Glutamatergic neuron (in vitro differentiated cells): ENCODE measurements at regions not wholly inside any gene's neighbourhood (a gene's known extent, or its start where the extent isn't known, plus 50 kb on each side); places are given as distances from the start of the nearest gene placed in this dataset.

Source experiments
- DNase-seq: peaks from one replicate; pipeline ENCODE4 v3.0.0; 2022
- H3K27ac Mint-ChIP-seq: one replicate; pipeline ENCODE4 v1.8.0; 2020; ENCODE audit warnings: mild to moderate bottlenecking, mixed read lengths, inconsistent platforms; ENCODE audit not compliant: unreplicated experiment
- H3K27me3 Mint-ChIP-seq: one replicate; pipeline ENCODE4 v1.8.0; 2020; ENCODE audit warnings: mild to moderate bottlenecking, moderate library complexity, mixed read lengths, inconsistent platforms; ENCODE audit not compliant: unreplicated experiment
- H3K36me3 Mint-ChIP-seq: one replicate; pipeline ENCODE4 v1.8.0; 2020; ENCODE audit warnings: mild to moderate bottlenecking, mixed read lengths, inconsistent platforms; ENCODE audit not compliant: unreplicated experiment
- H3K4me1 Mint-ChIP-seq: one replicate; pipeline ENCODE4 v1.8.0; 2020; ENCODE audit warnings: mild to moderate bottlenecking, low read depth, mixed read lengths, inconsistent platforms; ENCODE audit not compliant: unreplicated experiment
- H3K4me3 Mint-ChIP-seq: one replicate; pipeline ENCODE4 v1.8.0; 2020; ENCODE audit warnings: mild to moderate bottlenecking, mixed read lengths, inconsistent platforms; ENCODE audit not compliant: unreplicated experiment
- H3K9me3 Mint-ChIP-seq: one replicate; pipeline ENCODE4 v1.8.0; 2020; ENCODE audit warnings: mild to moderate bottlenecking, moderate library complexity, mixed read lengths, inconsistent platforms; ENCODE audit not compliant: unreplicated experiment
- TF ChIP-seq, protein P1 (sequence below): fragments of 200-600 bp; sonication (generic); IDR thresholded peaks from one replicate; pipeline ENCODE4 v1.5.0; 2021; ENCODE audit not compliant: partially characterized antibody, unreplicated experiment

DNA sequence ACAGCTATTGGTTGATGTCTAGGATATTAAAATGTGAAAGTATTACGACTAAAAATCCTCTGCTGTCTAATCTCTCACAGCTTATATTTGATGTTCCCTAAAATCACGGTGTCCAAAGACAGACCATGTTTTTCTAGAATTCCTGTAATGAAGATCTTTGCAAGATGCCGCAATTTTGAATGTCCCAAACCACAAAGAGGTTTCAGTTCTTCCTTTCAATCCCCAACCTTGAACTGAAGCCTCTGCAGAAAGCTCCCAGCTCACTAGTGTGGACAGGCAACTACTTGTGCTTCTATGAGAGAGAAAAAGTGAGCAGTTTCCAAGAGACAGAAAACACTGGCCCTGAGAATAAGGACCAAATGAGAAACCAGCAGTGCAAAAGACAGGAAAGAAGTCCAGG, 370.1 kb downstream of the FOXA2 start:
- Mint-ChIP-seq H3K36me3 (no peaks in the 10 kb centered on the region), H3K27me3 (no peaks in the 10 kb centered on the region)
- no peak for DNase-seq

DNA sequence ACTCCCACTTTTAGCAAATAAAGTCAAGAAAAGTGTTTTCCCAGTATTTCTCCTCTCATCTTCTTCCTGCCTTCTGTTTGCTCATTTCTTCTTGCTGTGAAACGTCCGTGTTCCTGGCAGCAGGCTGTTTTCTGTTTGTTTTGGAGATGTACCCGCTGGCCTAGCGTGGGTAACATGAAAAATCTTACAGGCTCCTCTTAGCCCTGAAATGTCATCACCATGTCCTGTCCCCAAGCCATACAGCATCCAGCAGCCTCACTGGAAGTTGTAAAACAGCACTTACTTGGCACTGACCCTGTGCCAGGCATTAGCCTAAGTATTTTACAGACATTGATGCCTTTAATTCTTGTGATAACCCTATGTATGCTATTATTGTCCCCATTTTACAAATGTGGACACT, 371.1 kb downstream of the FOXA2 start:
- TF ChIP-seq, protein P1, sequence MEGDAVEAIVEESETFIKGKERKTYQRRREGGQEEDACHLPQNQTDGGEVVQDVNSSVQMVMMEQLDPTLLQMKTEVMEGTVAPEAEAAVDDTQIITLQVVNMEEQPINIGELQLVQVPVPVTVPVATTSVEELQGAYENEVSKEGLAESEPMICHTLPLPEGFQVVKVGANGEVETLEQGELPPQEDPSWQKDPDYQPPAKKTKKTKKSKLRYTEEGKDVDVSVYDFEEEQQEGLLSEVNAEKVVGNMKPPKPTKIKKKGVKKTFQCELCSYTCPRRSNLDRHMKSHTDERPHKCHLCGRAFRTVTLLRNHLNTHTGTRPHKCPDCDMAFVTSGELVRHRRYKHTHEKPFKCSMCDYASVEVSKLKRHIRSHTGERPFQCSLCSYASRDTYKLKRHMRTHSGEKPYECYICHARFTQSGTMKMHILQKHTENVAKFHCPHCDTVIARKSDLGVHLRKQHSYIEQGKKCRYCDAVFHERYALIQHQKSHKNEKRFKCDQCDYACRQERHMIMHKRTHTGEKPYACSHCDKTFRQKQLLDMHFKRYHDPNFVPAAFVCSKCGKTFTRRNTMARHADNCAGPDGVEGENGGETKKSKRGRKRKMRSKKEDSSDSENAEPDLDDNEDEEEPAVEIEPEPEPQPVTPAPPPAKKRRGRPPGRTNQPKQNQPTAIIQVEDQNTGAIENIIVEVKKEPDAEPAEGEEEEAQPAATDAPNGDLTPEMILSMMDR = no peak

More for the DNA sequence above, 370.1 kb downstream of the FOXA2 start:
- Mint-ChIP-seq H3K4me1 (no peaks in the 10 kb centered on the region), H3K27ac (no peak overlapping the region), H3K9me3 (no peaks in the 10 kb centered on the region), H3K4me3 (no peak overlapping the region)
- TF ChIP-seq, protein P1 = no peak

GRCh38 chr20:22207280-22207679, 377.1 kb downstream of the FOXA2 start:
- no peaks in the 10 kb centered on the region for H3K4me1 Mint-ChIP-seq
- no peaks in the 10 kb centered on the region for H3K9me3 Mint-ChIP-seq
- H3K36me3 Mint-ChIP-seq = peaks cover 4% of the 10 kb centered on the region
- TF ChIP-seq, protein P1 = no peak
- no peak overlapping the region for H3K27ac Mint-ChIP-seq
- no peaks in the 10 kb centered on the region for H3K27me3 Mint-ChIP-seq
- no peak for DNase-seq
- H3K4me3 Mint-ChIP-seq = no peak overlapping the region

More for the DNA sequence above, 371.1 kb downstream of the FOXA2 start:
- DNase-seq = no peak
- H3K27me3 Mint-ChIP-seq = no peaks in the 10 kb centered on the region
- no peaks in the 10 kb centered on the region for H3K4me1 Mint-ChIP-seq
- no peaks in the 10 kb centered on the region for H3K9me3 Mint-ChIP-seq
- H3K27ac Mint-ChIP-seq = no peak overlapping the region
- no peak overlapping the region for H3K4me3 Mint-ChIP-seq
- no peaks in the 10 kb centered on the region for H3K36me3 Mint-ChIP-seq

DNA sequence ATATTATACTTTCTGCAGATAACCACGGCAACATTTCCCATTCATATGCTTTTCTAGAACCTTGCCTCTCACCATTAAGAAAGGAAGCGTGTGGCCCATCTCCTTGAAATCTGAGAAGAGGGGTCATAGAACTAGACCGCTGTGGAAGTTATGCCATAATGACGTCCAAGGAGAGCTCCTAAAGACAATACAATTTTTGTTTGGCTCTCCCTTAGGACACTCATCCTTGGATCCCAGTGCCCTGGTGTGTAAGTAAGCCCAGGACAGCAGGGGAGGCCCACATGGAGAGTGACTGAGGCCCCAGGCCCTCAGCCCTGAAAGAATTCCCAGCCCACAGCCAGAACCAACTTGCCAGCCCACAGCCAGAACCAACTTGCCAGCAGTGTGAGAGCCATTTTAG, 379.6 kb downstream of the FOXA2 start:
- Mint-ChIP-seq H3K9me3 (no peaks in the 10 kb centered on the region), H3K27ac (no peak overlapping the region)
- TF ChIP-seq, protein P1 = no peak

DNA sequence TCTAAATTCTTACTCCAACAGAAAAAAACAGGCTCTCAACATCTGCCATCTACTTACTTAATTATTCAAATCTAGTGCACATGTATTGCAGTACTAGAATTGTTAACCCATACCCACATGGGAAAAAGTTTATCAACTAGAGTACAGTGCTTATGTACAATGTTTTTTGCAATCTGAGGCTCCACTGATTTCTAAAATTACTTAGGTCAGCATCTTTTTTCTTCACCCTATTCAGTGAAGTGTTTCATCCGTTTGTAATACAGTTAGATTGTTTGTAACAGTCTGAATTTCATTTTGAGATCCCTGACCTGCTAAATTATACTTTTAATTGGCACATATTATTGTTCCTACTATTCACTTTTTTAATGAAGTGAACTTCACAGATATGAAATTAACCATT, 402.2 kb downstream of the FOXA2 start:
- TF ChIP-seq, protein P1 = no peak
- Mint-ChIP-seq H3K27me3 (no peaks in the 10 kb centered on the region), H3K4me1 (no peaks in the 10 kb centered on the region), H3K36me3 (no peaks in the 10 kb centered on the region), H3K27ac (no peak overlapping the region), H3K9me3 (no peaks in the 10 kb centered on the region), H3K4me3 (no peak overlapping the region)
- no peak for DNase-seq

More for the DNA sequence above, 379.6 kb downstream of the FOXA2 start:
- Mint-ChIP-seq H3K27me3 (no peaks in the 10 kb centered on the region), H3K4me3 (no peak overlapping the region), H3K4me1 (no peaks in the 10 kb centered on the region), H3K36me3 (peaks cover 4% of the 10 kb centered on the region)
- no peak for DNase-seq
